22Rv1 (cell line): ENCODE measurements at regions not wholly inside any gene's neighbourhood (a gene's known extent, or its start where the extent isn't known, plus 50 kb on each side); places are given as distances from the start of the nearest gene placed in this dataset.
"Not testable (repeated sequence)": the region's sequence is repeated elsewhere in the genome, so short reads cannot be mapped to it uniquely, and the experiment has no call there.

Source experiments
- H3K27ac ChIP-seq: fragments of 450-650 bp; 2 replicates; pipeline ENCODE4 v1.5.1; 2017
- CTCF ChIP-seq: fragments of 450-650 bp; IDR thresholded peaks from 2 replicates; pipeline ENCODE4 v1.5.1; 2017; ENCODE audit warnings: mild to moderate bottlenecking
- ZFX ChIP-seq: fragments of 450-650 bp; IDR thresholded peaks from 2 replicates; pipeline ENCODE4 v1.6.1; 2017; ENCODE audit warnings: antibody characterized with exemption, borderline replicate concordance

GRCh38 chr1:66464351-66464750 is 69.6 kb upstream of the SGIP1 start:
- no peak overlapping the region for H3K27ac ChIP-seq
- TF ChIP-seq ZFX (no peak), CTCF (no peak)

- TF ChIP-seq ZFX = no peak
- TF ChIP-seq CTCF = no peak
- no peak overlapping the region for H3K27ac ChIP-seq
Observed at GRCh38 chr1:66464802-66465201, 69.2 kb upstream of the SGIP1 start.

- H3K27ac ChIP-seq = not testable (repeated sequence)
Observed at GRCh38 chr1:66466695-66467094, 67.3 kb upstream of the SGIP1 start.

- H3K27ac ChIP-seq = no peak overlapping the region
- TF ChIP-seq ZFX (no peak), CTCF (no peak)
Observed at GRCh38 chr1:66468722-66469121, 65.2 kb upstream of the SGIP1 start.

- TF ChIP-seq ZFX = no peak
- TF ChIP-seq CTCF = no peak
- no peak overlapping the region for H3K27ac ChIP-seq
Observed at GRCh38 chr1:66475940-66476339, 58.0 kb upstream of the SGIP1 start.

GRCh38 chr1:66476774-66477173 is 57.2 kb upstream of the SGIP1 start:
- no peak overlapping the region for H3K27ac ChIP-seq
- TF ChIP-seq CTCF = no peak
- TF ChIP-seq ZFX = no peak

GRCh38 chr1:66478116-66478515 is 55.8 kb upstream of the SGIP1 start:
- TF ChIP-seq CTCF (no peak), ZFX (no peak)
- no peak overlapping the region for H3K27ac ChIP-seq

GRCh38 chr1:66480162-66480561 is 53.8 kb upstream of the SGIP1 start:
- TF ChIP-seq ZFX = no peak
- H3K27ac ChIP-seq = no peak overlapping the region

- H3K27ac ChIP-seq = not testable (repeated sequence)
Observed at GRCh38 chr1:66481215-66481614, 52.7 kb upstream of the SGIP1 start.
